Left kidney (tissue), 1 donor: ENCODE measurements at regions not wholly inside any gene's neighbourhood (a gene's known extent, or its start where the extent isn't known, plus 50 kb on each side); places are given as distances from the start of the nearest gene placed in this dataset.
A peak's percentile ranks its signal among the peaks of the same experiment; 100 is the strongest.

Experiments used
- DNase-seq: peaks from one replicate; pipeline ENCODE4 v3.0.0-alpha.2; 2013

DNA sequence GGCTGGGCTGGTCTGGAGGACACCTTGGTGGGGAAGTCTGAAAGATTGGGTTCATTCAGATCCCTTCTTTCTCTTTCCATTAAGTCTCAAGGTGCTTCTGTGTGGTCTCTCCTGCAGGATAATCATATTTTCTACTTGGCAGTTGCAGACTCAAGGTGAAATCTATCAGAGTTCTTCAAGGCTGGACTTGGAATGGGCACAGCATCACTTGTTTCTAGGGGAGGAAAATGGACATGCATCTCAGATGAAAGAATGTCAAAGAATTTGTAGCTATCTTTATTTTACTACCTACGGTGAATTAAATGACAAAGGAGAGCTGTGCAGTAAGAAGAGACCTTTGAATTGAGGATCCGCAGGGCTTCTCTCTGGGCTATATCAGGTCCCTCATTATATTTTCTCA is 69.8 kb upstream of the PAPPA start:
- no peak for DNase-seq

- DNase-seq: no peak
These were observed 69.1 kb upstream of the PAPPA start for GRCh38 chr9:116084497-116084896.

- DNase-seq: no peak
These were observed 66.3 kb upstream of the PAPPA start for GRCh38 chr9:116087246-116087645.

GRCh38 chr9:116087751-116088194 is 65.8 kb upstream of the PAPPA start:
- no peak for DNase-seq

DNA sequence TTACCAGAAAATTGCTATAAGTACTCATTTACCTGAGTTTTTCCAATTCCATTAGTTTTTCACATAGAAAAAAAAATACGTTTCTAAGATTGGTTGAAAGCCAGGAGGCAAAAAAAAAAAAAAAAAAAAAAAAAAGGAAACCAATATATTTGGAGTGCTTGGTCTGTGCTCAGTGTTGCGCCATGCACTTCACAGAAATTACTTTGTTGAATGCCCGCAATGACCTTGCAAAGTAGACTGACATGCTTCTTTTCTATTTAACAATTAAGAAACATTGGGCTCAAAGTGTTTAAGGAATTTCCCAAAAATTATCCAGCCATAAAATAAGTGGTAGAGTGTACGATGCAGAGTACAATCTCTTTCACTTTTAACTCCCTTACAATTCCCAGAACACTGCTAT is 65.2 kb upstream of the PAPPA start:
- no peak for DNase-seq

DNA sequence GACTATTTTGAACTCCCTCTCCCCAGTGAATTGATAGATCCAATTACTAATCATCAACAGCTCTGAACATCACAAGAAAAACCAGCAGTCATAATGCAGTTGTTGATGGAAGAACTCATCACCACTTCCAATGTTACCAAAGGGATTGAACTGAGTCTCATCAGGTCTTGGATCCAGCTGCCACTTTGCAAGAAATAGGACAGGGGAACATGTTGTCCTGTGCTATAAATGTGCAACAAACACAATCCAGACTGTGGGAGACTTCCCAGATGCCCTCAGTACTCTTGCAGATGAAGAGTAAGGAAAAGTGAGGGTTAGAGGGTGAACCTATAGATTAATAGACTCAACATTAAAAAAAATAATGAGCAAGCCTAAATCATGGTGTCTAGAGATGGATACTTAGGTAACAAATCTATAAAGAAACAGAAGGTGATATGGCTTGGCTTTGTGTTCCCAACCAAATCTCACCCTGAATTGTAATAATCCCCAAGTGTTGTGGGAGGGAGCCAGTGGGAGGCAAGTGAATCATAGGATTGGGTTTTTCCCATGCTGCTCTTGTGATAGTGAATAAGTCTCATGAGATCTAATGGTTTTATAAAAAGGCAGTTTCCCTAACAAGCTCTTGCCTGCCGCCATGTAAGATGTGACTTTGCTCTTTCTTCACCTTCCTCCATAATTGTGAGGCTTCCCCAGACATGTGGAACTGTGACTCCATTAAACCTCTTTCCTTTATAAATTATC is 63.4 kb upstream of the PAPPA start:
- DNase-seq: no peak

- no peak for DNase-seq
These were observed 58.7 kb upstream of the PAPPA start for GRCh38 chr9:116094846-116095245.

GRCh38 chr9:116095403-116095802 is 58.2 kb upstream of the PAPPA start:
- no peak for DNase-seq

DNA sequence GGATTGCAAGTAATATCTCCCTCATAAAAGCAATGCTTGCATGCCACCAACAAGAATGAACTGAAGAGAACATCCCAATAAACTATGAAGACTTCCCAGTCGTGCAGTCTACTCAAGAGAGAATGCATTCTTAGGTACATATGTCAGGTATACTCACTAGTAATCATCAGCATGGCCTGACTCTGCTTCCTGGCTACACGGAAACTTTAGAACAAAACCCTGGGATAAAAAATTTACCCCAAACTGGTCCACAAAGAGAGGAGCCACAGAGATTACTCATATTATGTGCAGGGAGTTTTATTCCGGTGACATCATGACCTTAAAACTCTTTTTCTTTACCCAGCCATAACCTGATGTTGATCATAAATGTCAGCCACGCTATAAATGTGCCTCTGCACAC is 57.5 kb upstream of the PAPPA start:
- no peak for DNase-seq

DNA sequence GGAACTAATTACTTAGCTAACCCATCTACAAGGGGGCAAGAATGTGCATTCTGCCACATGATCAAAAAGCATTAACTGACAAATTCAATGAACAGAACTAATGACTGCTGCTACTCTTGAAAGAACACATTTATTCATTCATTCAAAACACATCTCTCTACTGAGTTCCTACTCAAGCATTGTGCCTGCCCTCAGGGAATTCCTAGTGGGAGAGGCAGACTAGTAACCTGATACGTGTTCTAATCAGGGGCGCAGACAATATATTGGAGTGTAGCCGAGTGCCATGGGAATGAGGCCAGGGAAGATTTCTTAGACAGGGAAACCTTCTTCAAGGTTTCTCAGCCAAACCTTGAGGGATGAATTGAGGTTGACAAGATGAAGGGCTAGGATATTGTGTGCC is 56.7 kb upstream of the PAPPA start:
- peak; percentile 5 for DNase-seq

GRCh38 chr9:116098476-116098875 is 55.1 kb upstream of the PAPPA start:
- no peak for DNase-seq

DNA sequence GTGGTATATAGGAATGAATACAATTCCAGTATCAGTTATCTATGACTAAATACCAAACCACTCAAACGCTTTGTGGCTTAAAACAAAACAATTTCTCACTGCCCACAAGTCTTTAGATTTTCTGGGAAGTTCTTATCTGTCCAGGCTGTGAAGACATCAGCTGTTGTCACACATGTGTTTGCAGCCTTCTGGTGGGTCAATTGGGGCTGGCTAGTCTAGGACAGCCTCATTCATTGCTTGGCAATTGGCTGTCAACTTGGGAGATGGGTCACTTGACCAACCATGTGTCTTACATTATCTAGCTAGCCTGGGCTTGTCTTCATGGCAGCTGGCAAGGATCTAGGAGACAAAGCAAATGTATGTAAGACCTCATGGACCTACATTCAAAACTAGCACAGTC is 53.8 kb upstream of the PAPPA start:
- no peak for DNase-seq

DNA sequence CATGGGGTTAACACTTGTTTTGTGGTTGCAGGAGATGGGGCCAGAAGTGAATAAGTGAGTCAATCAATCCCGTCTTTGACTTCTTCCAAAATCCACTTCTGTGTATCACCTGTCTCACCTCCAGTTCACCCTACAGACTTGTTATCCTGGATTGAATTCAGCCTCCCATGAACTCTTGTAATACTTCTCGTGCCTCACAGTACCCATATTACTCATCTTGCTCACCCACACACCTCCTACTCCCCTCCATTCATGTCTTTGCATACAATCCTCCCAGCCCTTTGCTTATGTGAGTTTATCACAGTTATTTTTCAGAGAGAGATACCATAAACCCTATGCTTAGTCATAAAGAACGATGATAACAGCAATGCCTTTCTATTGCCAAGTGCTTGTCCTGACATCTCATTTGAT is 52.9 kb upstream of the PAPPA start:
- DNase-seq: no peak

DNA sequence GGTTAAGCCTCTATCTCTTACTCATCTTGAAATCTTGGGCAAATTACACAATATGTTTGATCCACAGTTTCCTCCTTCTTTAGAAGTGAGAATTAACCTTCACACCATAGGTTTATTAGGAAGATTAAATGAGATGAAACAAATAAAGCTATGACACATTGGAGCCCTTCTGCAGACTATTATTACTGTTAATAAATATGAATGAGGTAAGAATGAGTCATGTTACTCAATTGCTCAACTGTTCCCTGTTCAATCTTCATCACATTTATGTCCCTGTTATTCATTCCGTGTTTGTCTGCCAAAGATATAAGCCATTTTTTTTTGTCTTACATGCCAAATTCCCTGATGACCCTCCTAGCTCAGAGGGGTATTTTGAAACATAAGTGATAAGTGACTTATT is 52.1 kb upstream of the PAPPA start:
- DNase-seq: no peak

GRCh38 chr9:116102596-116102995 is 51.0 kb upstream of the PAPPA start:
- DNase-seq: no peak
